Endothelial cell of umbilical vein (primary cell): ENCODE measurements at regions not wholly inside any gene's neighbourhood (a gene's known extent, or its start where the extent isn't known, plus 50 kb on each side); places are given as distances from the start of the nearest gene placed in this dataset.

Source experiments
- BruUV-seq: library from RNA; stranded (reverse); fragments of 400-500 nt; replicated peaks from 2 replicates; lab custom pipeline; 2021; lab: Mats Ljungman, UMichigan
- CTCF ChIA-PET: fragments of 300-600, 350-600 bp; sonication (Branson Sonifier 250); formaldehyde crosslinking; loops from one replicate; lab custom pipeline; 2021; ENCODE audit warnings: antibody characterized with exemption, inconsistent platforms; lab: Charles Lee
- POLR2A ChIA-PET: fragments of 300-600, 350-600 bp; sonication (Branson Sonifier 250); formaldehyde crosslinking; loops from one replicate; lab custom pipeline; 2021; ENCODE audit warnings: antibody characterized with exemption, inconsistent platforms; lab: Charles Lee
- DNase-seq: peaks from one replicate; pipeline ENCODE4 v3.0.0-alpha.2; 2011; ENCODE audit warnings: low read depth, low spot score
- FAIRE-seq: peaks from 2 replicates; lab custom pipeline; 2011; peaks lifted over from hg19 to GRCh38; lab: Jason Lieb, UNC
- H2AFZ ChIP-seq: 2 replicates; pipeline ENCODE4 v1.6.0; 2012; ENCODE audit warnings: low read depth, low read length, control low read depth, inconsistent platforms
- H3K27ac ChIP-seq: 2 replicates; pipeline ENCODE4 v1.5.1; 2011; ENCODE audit warnings: low read depth, mild to moderate bottlenecking, control low read depth, low read length, moderate library complexity; ENCODE audit not compliant: insufficient read depth
- H3K27me3 ChIP-seq, 2 experiments: 2 replicates each; pipeline versions ENCODE4 v1.6.0 to v1.6.1; 2011; ENCODE audit warnings: low read length in 2 of 2, mixed read lengths in 1 of 2; ENCODE audit not compliant: control insufficient read depth in 2 of 2, insufficient read depth in 2 of 2
- H3K36me3 ChIP-seq, 2 experiments: 2 replicates in 1 of 2; 3 replicates in 1 of 2; pipeline ENCODE4 v1.5.1; 2011; ENCODE audit warnings: low read length in 2 of 2, mild to moderate bottlenecking in 1 of 2, moderate library complexity in 1 of 2; ENCODE audit not compliant: control insufficient read depth in 2 of 2, insufficient read depth in 2 of 2; ENCODE audit errors: extremely low read depth in 1 of 2
- H3K4me1 ChIP-seq: 3 replicates; pipeline ENCODE4 v1.5.1; 2011; ENCODE audit warnings: mild to moderate bottlenecking, low read length; ENCODE audit not compliant: control insufficient read depth, insufficient read depth; ENCODE audit errors: extremely low read depth
- H3K4me2 ChIP-seq: 2 replicates; pipeline ENCODE4 v1.6.1; 2011; ENCODE audit warnings: low read length, control low read depth, mixed read lengths; ENCODE audit not compliant: insufficient read depth
- H3K4me3 ChIP-seq, 3 experiments: fragments of 200-600 bp in 1 of 3; sonication (generic), shearing (Covaris generic) in 1 of 3; replicated peaks in 1 of 3; 2 replicates each; pipeline ENCODE4 v1.5.1; 2011 to 2016; ENCODE audit warnings: control low read depth in 3 of 3, low read length in 3 of 3, mild to moderate bottlenecking in 2 of 3, inconsistent platforms in 1 of 3, low read depth in 1 of 3, moderate library complexity in 1 of 3; ENCODE audit not compliant: insufficient read depth in 1 of 3
- H3K79me2 ChIP-seq: 2 replicates; pipeline ENCODE4 v1.6.0; 2012; ENCODE audit warnings: low read length, inconsistent platforms; ENCODE audit not compliant: control insufficient read depth, insufficient read depth
- H3K9ac ChIP-seq: replicated peaks from 2 replicates; pipeline ENCODE3; 2011; ENCODE audit warnings: low read length, control low read depth; ENCODE audit not compliant: insufficient read depth; ENCODE audit errors: extremely low read depth
- H3K9me1 ChIP-seq: replicated peaks from 3 replicates; pipeline ENCODE4 v1.6.0; 2011; ENCODE audit warnings: mild to moderate bottlenecking, low read length; ENCODE audit not compliant: control insufficient read depth, insufficient read depth; ENCODE audit errors: extremely low read depth
- H3K9me3 ChIP-seq: replicated peaks from 2 replicates; pipeline ENCODE4 v1.5.1; 2012; ENCODE audit warnings: low read length, inconsistent platforms; ENCODE audit not compliant: control insufficient read depth, insufficient read depth
- H4K20me1 ChIP-seq: replicated peaks from 2 replicates; pipeline ENCODE3; 2011; ENCODE audit warnings: mild to moderate bottlenecking, low read length; ENCODE audit not compliant: control insufficient read depth, insufficient read depth; ENCODE audit errors: extremely low read depth
- CTCF ChIP-seq, 2 donors: IDR thresholded peaks; 1 replicate in 1 of 2; 2 replicates in 1 of 2; pipeline ENCODE4 v1.5.1; 2011; ENCODE audit warnings: low read length in 2 of 2, mild to moderate bottlenecking in 2 of 2, moderate library complexity in 2 of 2, control low read depth in 1 of 2, inconsistent platforms in 1 of 2, low read depth in 1 of 2; ENCODE audit not compliant: insufficient read depth in 1 of 2; ENCODE audit errors: extremely low read depth in 1 of 2
- EZH2 ChIP-seq: IDR thresholded peaks from 2 replicates; pipeline ENCODE4 v1.6.1; 2012; ENCODE audit warnings: borderline replicate concordance, low read depth, mild to moderate bottlenecking, moderate library complexity, low read length, inconsistent platforms; ENCODE audit not compliant: severe bottlenecking
- FOS ChIP-seq: IDR thresholded peaks from 2 replicates; pipeline ENCODE4 v1.6.1; 2011; ENCODE audit warnings: mild to moderate bottlenecking, low read length, moderate library complexity, borderline replicate concordance; ENCODE audit not compliant: insufficient read depth
- GATA2 ChIP-seq: IDR thresholded peaks from 2 replicates; pipeline ENCODE4 v1.7.0; 2011; ENCODE audit warnings: low read depth, mild to moderate bottlenecking, moderate library complexity, mixed read lengths, low read length; ENCODE audit not compliant: insufficient read length, insufficient read depth
- JUN ChIP-seq: IDR thresholded peaks from 2 replicates; pipeline ENCODE4 v1.6.1; 2011; ENCODE audit warnings: borderline replicate concordance, low read depth; ENCODE audit not compliant: insufficient read length, insufficient read depth
- MAX ChIP-seq: IDR thresholded peaks from 2 replicates; pipeline ENCODE4 v1.6.1; 2011; ENCODE audit not compliant: insufficient read depth, insufficient read length
- MYC ChIP-seq: IDR thresholded peaks from one replicate; pipeline ENCODE4 v1.6.1; 2011; ENCODE audit warnings: mild to moderate bottlenecking, low read depth, low read length
- POLR2A ChIP-seq: IDR thresholded peaks from 2 replicates; pipeline ENCODE4 v1.6.1; 2012; ENCODE audit warnings: low read depth, mild to moderate bottlenecking, control low read depth, low read length
- POLR2AphosphoS5 ChIP-seq: IDR thresholded peaks from 2 replicates; pipeline ENCODE4 v1.6.1; 2012; ENCODE audit warnings: low read depth, mild to moderate bottlenecking, control low read depth, low read length, moderate library complexity; ENCODE audit not compliant: insufficient read depth
- dilution Hi-C: fragments of 300-500 bp; cut with MboI; formaldehyde crosslinking; loops from one replicate; pipeline ENCODE4 v1.15.0; 2019; ENCODE audit warnings: low sequenced_read_pairs; ENCODE audit not compliant: extremely low pct_ligation_motif_present
- intact Hi-C: fragments of 100-400 bp; cut with micrococcal nuclease; formaldehyde crosslinking; loops from one replicate; pipeline ENCODE4 v1.10.0; 2022

- BruUV-seq, result no TSS peak
- H3K9ac ChIP-seq, result no peak overlapping the region
- H2AFZ ChIP-seq, result no peak overlapping the region
- no peak overlapping the region for H3K4me3 ChIP-seq
- POLR2A ChIA-PET, result no interaction called here
- intact Hi-C loops, result no loop called here
- H3K36me3 ChIP-seq, result no peaks in the 10 kb centered on the region
- peaks cover 2% of the 10 kb centered on the region for H3K9me3 ChIP-seq
- no peak for TF ChIP-seq MAX
- no peak for TF ChIP-seq JUN
- TF ChIP-seq CTCF (IDR thresholded peaks at IDR 0.05; ENCODE audit: extremely low read depth in 1 of 2, insufficient read depth in 1 of 2, low read depth in 1 of 2, low read length in 2 of 2), result no peak
- no peak for TF ChIP-seq FOS
- TF ChIP-seq GATA2, result no peak
- TF ChIP-seq POLR2A, result no peak
- no peak for TF ChIP-seq POLR2AphosphoS5
- TF ChIP-seq EZH2, result no peak
- no peak for TF ChIP-seq MYC
- dilution Hi-C loops, result no loop called here
- DNase-seq (no peak), FAIRE-seq (no peak)
- no peak overlapping the region for H3K4me2 ChIP-seq
- H4K20me1 ChIP-seq, result no peaks in the 10 kb centered on the region
- no peak overlapping the region for H3K27ac ChIP-seq
- no peaks in the 10 kb centered on the region for H3K27me3 ChIP-seq
- no peaks in the 10 kb centered on the region for H3K9me1 ChIP-seq
- no peaks in the 10 kb centered on the region for H3K79me2 ChIP-seq
- no peaks in the 10 kb centered on the region for H3K4me1 ChIP-seq
- CTCF ChIA-PET, result no interaction called here
Measured at GRCh38 chr6:101303495-101303894, 90.0 kb upstream of the GRIK2 start.
